NCI-H2107 treated with DMSO at 0.1 percent for 48 hours (cell line): ENCODE measurements at regions not wholly inside any gene's neighbourhood (a gene's known extent, or its start where the extent isn't known, plus 50 kb on each side); places are given as distances from the start of the nearest gene placed in this dataset.
"Not testable (repeated sequence)": the region's sequence is repeated elsewhere in the genome, so short reads cannot be mapped to it uniquely, and the experiment has no call there.

Source experiments
- DNase-seq: peaks from one replicate; lab custom pipeline; 2025; ENCODE audit not compliant: unreplicated experiment; lab: John Stamatoyannopoulos, UW

GRCh38 chr13:84630476-84630875 lies 748.2 kb upstream of the SLITRK1 start:
- DNase-seq: no peak

- no peak for DNase-seq
Measured at GRCh38 chr13:84616864-84617263, 734.6 kb upstream of the SLITRK1 start.

GRCh38 chr13:84609716-84610115 lies 727.4 kb upstream of the SLITRK1 start:
- DNase-seq: no peak

GRCh38 chr13:84607261-84608013 lies 725.2 kb upstream of the SLITRK1 start:
- no peak for DNase-seq

- DNase-seq: no peak
Measured at GRCh38 chr13:84606616-84607015, 724.3 kb upstream of the SLITRK1 start.

- DNase-seq: no peak
Measured at GRCh38 chr13:84605927-84606326, 723.7 kb upstream of the SLITRK1 start.

- DNase-seq: no peak
Measured at GRCh38 chr13:84591444-84591843, 709.2 kb upstream of the SLITRK1 start.

- DNase-seq: no peak
Measured at GRCh38 chr13:84590663-84591062, 708.4 kb upstream of the SLITRK1 start.

GRCh38 chr13:84588023-84588422 lies 705.7 kb upstream of the SLITRK1 start:
- no peak for DNase-seq

- DNase-seq: not testable (repeated sequence)
Measured at GRCh38 chr13:84579901-84580300, 697.6 kb upstream of the SLITRK1 start.

- DNase-seq: no peak
Measured at GRCh38 chr13:84574851-84575250, 692.6 kb upstream of the SLITRK1 start.

GRCh38 chr13:84571264-84571663 lies 689.0 kb upstream of the SLITRK1 start:
- DNase-seq: no peak

- no peak for DNase-seq
Measured at GRCh38 chr13:84570831-84571230, 688.6 kb upstream of the SLITRK1 start.

GRCh38 chr13:84569366-84569765 lies 687.1 kb upstream of the SLITRK1 start:
- DNase-seq: no peak

GRCh38 chr13:84567848-84568247 lies 685.6 kb upstream of the SLITRK1 start:
- DNase-seq: no peak

GRCh38 chr13:84566780-84567179 lies 684.5 kb upstream of the SLITRK1 start:
- DNase-seq: no peak

- DNase-seq: no peak
Measured at GRCh38 chr13:84563611-84564010, 681.3 kb upstream of the SLITRK1 start.

- no peak for DNase-seq
Measured at GRCh38 chr13:84553227-84553626, 671.0 kb upstream of the SLITRK1 start.

- DNase-seq: no peak
Measured at GRCh38 chr13:84543962-84544361, 661.7 kb upstream of the SLITRK1 start.

- DNase-seq: no peak
Measured at GRCh38 chr13:84542348-84542747, 660.1 kb upstream of the SLITRK1 start.

- no peak for DNase-seq
Measured at GRCh38 chr13:84536906-84537305, 654.6 kb upstream of the SLITRK1 start.

- no peak for DNase-seq
Measured at GRCh38 chr13:84528408-84529070, 646.3 kb upstream of the SLITRK1 start.

GRCh38 chr13:84525865-84526264 lies 643.6 kb upstream of the SLITRK1 start:
- no peak for DNase-seq
